ENCODE measurements at regions not wholly inside any gene's neighbourhood (a gene's known extent, or its start where the extent isn't known, plus 50 kb on each side); places are given as distances from the start of the nearest gene placed in this dataset.

- DNase-seq, result no peak
- no peaks in the 10 kb centered on the region for H3K9me3 ChIP-seq
- no peak overlapping the region for H3K4me3 ChIP-seq
- H3K27me3 ChIP-seq, result no peaks in the 10 kb centered on the region
- no peaks in the 10 kb centered on the region for H3K4me1 ChIP-seq
- no peak for ATAC-seq (ENCODE audit: low FRiP score in 2 of 2)
- TF ChIP-seq, protein P1, sequence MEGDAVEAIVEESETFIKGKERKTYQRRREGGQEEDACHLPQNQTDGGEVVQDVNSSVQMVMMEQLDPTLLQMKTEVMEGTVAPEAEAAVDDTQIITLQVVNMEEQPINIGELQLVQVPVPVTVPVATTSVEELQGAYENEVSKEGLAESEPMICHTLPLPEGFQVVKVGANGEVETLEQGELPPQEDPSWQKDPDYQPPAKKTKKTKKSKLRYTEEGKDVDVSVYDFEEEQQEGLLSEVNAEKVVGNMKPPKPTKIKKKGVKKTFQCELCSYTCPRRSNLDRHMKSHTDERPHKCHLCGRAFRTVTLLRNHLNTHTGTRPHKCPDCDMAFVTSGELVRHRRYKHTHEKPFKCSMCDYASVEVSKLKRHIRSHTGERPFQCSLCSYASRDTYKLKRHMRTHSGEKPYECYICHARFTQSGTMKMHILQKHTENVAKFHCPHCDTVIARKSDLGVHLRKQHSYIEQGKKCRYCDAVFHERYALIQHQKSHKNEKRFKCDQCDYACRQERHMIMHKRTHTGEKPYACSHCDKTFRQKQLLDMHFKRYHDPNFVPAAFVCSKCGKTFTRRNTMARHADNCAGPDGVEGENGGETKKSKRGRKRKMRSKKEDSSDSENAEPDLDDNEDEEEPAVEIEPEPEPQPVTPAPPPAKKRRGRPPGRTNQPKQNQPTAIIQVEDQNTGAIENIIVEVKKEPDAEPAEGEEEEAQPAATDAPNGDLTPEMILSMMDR (IDR thresholded peaks at IDR 0.05), result no peak
- no peak for TF ChIP-seq POLR2AphosphoS5 (IDR thresholded peaks at IDR 0.05)
- no peak for TF ChIP-seq EP300 (IDR thresholded peaks at IDR 0.05)
- no peak for TF ChIP-seq POLR2A (IDR thresholded peaks at IDR 0.05)
- no peak overlapping the region for H3K27ac ChIP-seq
- H3K36me3 ChIP-seq, result no peaks in the 10 kb centered on the region
- 13 to 18% methylated on average over 1 of the region's 1 CpG for WGBS, 2 donors
Observed at GRCh38 chr12:108004319-108004718, 124.8 kb upstream of the WSCD2 start.

DNA sequence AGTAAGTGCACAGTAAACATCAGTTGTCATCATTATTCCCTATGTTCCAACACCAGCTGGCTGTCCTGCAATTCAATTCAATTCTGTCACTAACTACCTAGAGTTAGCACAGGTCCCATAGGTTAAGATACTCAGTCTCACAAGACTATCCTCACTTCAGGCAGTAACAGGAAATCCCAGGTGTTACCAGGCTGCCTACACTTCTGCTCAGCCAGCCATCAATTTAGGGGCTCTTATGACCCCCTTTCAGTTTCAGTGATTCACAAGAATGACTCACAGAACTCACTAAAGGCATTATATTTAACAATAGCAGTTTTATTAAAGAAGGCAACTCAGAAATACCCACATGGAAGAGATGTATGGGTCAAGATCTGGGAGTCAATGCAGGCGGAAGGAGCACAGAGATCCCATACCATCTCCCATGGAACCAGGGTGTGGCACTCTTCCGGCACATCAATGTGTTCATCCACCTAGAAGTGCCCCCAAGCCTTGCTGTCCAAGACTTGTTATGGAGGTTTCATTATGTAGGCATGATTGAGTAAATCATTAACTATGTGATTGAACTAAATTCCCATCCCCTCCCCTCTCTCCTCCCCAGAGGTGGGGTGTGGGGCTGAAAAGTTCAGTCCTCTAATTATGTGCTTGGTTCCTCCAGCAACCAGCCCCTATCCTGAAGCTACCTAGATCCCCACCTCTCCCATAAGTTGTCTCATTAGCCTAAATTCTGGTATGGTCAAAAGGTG lies 120.8 kb upstream of the WSCD2 start:
- Histone ChIP-seq H3K27ac (no peak overlapping the region), H3K4me1 (no peaks in the 10 kb centered on the region), H3K36me3 (no peaks in the 10 kb centered on the region), H3K4me3 (no peak overlapping the region), H3K27me3 (no peaks in the 10 kb centered on the region), H3K9me3 (no peaks in the 10 kb centered on the region)
- TF ChIP-seq, protein P1 (IDR thresholded peaks at IDR 0.05), result no peak
- TF ChIP-seq POLR2AphosphoS5 (IDR thresholded peaks at IDR 0.05), result no peak
- TF ChIP-seq POLR2A (IDR thresholded peaks at IDR 0.05), result no peak
- TF ChIP-seq EP300 (IDR thresholded peaks at IDR 0.05), result no peak
- WGBS, 2 donors, result 71 to 89% methylated on average over 2 of the region's 2 CpGs
- no peak for DNase-seq
- no peak for ATAC-seq (ENCODE audit: low FRiP score in 2 of 2)

GRCh38 chr12:108009442-108010070 lies 119.5 kb upstream of the WSCD2 start:
- Histone ChIP-seq H3K36me3 (no peaks in the 10 kb centered on the region), H3K9me3 (no peaks in the 10 kb centered on the region), H3K4me1 (no peaks in the 10 kb centered on the region), H3K27me3 (no peaks in the 10 kb centered on the region), H3K27ac (no peak overlapping the region), H3K4me3 (no peak overlapping the region)
- 59 to 64% methylated on average over 4 of the region's 4 CpGs for WGBS, 2 donors
- DNase-seq (no peak), ATAC-seq (ENCODE audit: low FRiP score in 2 of 2) (no peak)
- no peak for TF ChIP-seq POLR2A (IDR thresholded peaks at IDR 0.05)
- TF ChIP-seq EP300 (IDR thresholded peaks at IDR 0.05), result no peak

- no peaks in the 10 kb centered on the region for H3K27me3 ChIP-seq
- no peak for DNase-seq
- no peaks in the 10 kb centered on the region for H3K36me3 ChIP-seq
- TF ChIP-seq EP300 (IDR thresholded peaks at IDR 0.05), result no peak
- no peak for TF ChIP-seq POLR2AphosphoS5 (IDR thresholded peaks at IDR 0.05)
- TF ChIP-seq, protein P1 (IDR thresholded peaks at IDR 0.05), result no peak
- TF ChIP-seq POLR2A (IDR thresholded peaks at IDR 0.05), result no peak
- no peak overlapping the region for H3K4me3 ChIP-seq
- WGBS, 2 donors, result 73 to 88% methylated on average over 4 of the region's 4 CpGs
- H3K9me3 ChIP-seq, result no peaks in the 10 kb centered on the region
- H3K4me1 ChIP-seq, result no peaks in the 10 kb centered on the region
- ATAC-seq (ENCODE audit: low FRiP score in 2 of 2), result no peak
- no peak overlapping the region for H3K27ac ChIP-seq
Observed at GRCh38 chr12:108016022-108016564, 113.0 kb upstream of the WSCD2 start.

DNA sequence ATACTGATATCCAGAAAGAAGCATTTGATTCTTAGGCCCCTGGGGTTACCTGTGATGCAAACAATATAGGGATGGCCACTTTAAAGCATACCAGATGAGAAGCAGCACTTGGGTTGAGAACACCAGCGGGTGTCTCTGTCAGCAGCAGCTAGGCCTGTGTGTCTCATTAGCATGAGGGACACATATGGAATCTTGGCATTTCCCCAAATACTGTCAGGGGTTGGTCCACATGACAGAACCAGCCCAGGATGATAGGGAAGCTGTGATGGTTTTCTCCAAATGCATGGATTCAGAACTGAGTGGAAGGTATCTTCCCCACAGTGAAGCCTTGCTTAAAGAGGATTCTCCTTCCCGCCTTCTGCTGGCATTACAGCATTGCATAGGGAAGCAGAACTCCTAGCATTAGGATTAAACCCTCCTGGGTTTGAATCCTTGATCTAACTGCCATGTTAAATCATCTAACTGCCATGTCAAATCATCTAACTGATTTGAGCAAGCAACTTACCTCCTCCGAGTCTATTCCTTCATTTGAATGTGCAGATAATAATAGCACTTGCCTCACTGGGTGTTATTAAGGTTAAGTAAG lies 111.5 kb upstream of the WSCD2 start:
- no peak overlapping the region for H3K4me3 ChIP-seq
- DNase-seq (no peak), ATAC-seq (ENCODE audit: low FRiP score in 2 of 2) (no peak)
- H3K9me3 ChIP-seq, result no peaks in the 10 kb centered on the region
- TF ChIP-seq POLR2A (IDR thresholded peaks at IDR 0.05) (no peak), POLR2AphosphoS5 (IDR thresholded peaks at IDR 0.05) (no peak), EP300 (IDR thresholded peaks at IDR 0.05) (no peak)
- TF ChIP-seq, protein P1 (IDR thresholded peaks at IDR 0.05), result no peak
- H3K27ac ChIP-seq, result no peak overlapping the region
- H3K27me3 ChIP-seq, result no peaks in the 10 kb centered on the region
- WGBS, 2 donors, result 78 to 84% methylated on average over 3 of the region's 3 CpGs
- no peaks in the 10 kb centered on the region for H3K4me1 ChIP-seq
- no peaks in the 10 kb centered on the region for H3K36me3 ChIP-seq

All from upper lobe of left lung (tissue), 6 donors.